ENCODE measurements at regions not wholly inside any gene's neighbourhood (a gene's known extent, or its start where the extent isn't known, plus 50 kb on each side); places are given as distances from the start of the nearest gene placed in this dataset.

DNA sequence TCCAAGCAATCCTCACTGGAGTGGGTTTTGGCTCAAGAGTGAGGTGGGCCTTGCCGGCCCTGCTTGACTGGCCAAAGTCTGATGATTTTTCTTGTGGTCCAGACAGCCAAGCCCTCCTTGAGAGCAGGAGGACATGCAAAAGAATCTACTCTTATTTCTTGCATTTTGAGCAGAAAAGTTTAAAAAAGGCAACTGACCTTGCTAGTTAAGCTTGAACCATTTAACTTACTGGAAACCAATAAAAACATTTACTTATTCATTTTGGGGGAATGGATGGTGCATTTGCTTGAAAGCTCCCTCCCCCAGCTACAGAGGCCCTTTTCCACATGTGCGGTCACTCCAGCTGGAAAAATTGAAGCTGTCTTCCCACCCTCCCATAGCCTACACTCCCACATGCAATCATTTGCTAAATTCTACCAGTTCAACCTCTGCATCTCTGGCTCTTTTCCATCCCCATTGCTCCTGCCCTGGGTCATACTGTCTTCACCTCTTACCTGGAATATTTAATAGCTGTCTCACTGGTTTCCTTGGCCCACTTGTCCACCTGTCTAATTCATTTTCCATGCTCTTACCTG, 527.9 kb downstream of the DHX35 start:
- no peak for DNase-seq (ENCODE audit: low read depth)

DNA sequence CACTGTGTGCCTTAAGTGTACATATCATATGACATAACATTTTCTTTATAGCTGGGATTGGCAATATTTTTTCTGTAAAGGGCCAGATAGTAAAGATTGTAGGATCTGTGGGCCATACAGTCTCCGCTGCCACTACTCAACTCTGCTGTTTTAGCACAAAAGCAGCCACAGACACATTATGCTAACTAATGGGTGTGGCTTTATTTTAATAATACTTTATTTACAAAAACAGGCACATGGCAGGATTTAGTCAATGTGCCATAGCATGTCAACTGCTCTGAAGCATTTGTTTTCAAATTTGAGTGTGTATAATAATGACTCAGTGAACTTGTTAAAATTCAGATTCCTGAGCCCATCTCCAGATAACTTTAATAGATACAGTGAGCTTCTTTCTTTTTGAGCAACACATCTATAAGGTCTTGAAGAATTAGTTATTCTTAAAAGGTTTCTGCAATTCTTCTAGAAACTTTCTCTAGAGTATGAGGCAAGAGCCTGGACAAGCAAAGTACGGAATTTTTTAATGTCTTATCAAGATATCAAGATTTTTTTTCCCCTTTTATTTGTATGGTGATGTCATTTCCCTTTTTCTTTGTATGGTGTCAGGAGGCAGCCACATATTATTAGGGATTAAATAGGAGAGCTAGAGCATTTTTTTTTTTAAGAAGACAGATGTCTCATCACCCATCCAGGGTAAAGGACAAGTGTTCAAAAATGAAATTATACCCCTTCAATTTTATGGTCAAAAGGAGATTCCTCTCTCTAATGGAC, 518.3 kb downstream of the DHX35 start:
- DNase-seq (ENCODE audit: low read depth), result no peak

DNA sequence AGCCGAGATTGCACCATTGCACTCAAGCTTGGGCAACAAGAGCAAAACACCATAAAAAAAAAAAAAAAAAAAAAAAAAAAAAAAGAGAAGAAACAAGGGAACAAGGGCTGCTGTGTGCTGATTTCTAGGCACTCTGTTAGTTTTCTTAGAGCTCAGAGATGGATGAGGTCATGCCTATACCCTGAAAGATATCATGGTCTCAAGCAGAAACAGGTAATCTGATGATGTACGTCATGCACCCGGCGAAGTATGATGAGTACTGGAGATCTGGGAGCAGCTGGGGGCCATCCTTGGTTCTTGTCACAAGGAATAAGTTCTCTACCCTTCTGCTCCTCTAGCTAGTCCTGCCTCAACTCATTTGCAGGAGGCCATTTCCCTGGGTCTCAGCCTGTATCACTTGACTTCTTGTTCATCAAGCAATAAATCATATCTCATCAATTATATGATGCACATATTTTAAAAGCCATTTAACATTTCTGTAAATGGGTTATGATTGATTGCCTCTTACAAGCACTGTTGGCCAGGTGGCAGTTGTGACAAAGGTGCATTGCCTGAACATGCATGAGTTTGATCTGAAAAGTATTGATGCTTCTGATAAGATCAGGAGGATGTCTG, 517.2 kb downstream of the DHX35 start:
- DNase-seq (ENCODE audit: low read depth), result no peak

DNA sequence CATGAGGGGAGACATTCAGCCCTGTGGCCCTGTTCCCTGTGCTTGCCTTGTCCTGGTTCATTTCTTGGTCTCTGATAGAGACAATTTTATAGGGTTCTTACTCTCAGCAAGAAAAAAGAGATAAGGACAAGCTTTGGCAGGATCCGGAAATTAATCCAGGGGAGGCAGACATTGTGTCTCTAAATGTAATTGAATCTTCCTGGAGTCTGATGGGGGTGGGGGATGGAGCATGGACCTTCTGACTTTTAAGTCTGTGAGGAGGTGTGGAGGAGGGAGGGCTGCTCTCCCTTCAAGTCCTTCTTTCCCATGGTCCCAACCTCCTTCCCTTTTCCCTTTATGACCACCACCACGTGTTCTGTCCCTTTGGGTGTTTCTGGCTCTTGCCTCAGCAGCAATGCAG, 512.7 kb downstream of the DHX35 start:
- no peak for DNase-seq (ENCODE audit: low read depth)

DNA sequence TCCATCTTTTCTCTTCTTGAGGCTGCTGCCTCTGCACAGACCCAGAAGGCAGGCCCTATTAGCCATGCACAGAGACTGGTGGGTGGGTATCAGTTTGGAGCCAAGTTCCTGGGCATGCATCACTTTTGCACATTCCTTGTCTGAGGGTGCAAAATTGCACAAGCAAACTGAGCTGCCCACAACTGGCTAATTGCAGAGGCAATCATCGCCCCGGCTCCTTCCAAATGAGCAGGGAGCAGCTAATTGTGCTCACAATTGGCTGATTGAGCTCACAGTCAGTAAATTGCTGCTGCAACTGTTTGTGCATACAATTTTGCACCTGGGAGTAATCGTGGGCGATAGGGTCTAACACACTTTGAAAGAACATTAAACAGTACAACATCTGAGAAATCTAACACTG, 511.4 kb downstream of the DHX35 start:
- no peak for DNase-seq (ENCODE audit: low read depth)

DNA sequence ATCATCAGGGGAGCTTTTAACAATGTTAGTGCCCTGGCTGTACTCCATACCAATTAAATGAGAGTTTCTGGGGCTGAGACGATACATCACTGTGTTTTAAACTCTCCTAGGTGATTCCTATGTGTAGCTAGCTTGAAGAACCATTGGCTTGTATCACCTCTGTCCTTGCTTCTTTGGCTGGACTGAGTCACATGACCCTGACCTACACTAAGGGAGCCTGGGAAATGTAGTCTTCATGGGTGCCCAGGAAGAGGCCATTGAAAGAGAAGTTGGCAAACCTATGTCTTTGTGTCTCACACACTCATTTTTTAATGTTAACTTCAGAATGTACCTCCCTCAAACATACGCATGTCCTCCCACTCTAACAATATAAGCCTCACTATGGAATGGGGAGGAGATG, 506.6 kb downstream of the DHX35 start:
- no peak for DNase-seq (ENCODE audit: low read depth)

DNA sequence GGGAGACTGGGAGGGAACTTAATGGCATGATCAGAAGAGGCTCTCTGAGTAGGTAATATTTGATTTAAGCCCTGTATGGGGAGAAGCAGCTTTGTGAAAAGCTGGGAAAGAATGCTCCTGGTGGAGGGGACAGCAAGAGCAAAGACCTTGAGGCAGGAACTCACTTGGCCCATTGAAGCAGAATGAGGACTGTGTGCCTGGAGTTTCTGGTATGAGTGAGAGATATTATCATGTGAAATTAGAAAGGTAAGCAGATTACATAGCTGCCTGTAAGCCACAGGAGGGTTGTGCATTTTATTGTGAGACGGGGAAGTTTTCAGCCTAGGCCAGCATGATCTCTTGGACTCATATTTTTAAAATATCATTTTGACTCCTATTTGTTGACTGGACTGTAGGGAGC, 502.1 kb downstream of the DHX35 start:
- DNase-seq (ENCODE audit: low read depth), result no peak

DNA sequence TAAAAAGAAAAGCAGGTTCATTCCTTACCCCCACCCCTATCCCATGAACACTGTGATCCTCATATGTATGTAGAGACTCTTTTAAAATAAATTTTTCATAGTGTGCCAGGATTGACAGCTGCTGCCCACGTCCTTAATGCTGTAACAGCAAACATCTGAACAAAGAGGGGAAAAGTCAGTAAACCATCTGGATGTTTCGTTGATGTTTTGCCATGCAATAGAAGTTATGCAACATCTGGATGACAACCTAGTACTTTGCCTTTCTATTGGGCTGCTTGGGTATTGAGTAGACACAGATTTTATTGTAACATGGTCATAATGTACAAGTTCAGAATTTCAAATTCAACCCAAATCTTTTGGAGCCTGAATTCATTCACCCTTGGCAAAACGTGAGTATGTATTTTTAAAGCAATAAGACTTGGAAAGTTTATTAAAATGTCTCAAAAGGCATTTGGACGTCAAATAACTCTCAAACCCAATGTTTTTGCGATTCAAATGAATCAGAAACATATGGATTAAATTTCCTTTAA, 500.3 kb downstream of the DHX35 start:
- no peak for DNase-seq (ENCODE audit: low read depth)

DNA sequence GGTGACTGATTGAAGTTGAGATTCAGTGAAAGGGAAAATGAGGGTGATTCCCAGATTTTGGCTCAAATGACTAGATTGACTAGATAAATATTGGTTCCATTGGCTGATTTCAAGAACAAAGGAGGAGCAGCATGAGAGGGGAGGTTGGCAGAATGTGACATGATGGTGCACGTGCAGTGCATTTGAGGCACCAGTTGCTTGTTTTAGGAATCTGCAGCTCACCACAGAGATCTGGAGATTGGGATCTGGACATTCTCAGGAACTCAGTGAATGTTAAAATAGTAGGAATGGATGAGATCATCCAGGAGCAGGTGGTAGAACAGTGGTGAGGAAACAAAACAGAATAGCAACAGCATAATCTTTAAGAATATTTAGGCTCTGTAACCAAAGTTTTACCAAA, 496.3 kb downstream of the DHX35 start:
- DNase-seq (ENCODE audit: low read depth), result no peak

DNA sequence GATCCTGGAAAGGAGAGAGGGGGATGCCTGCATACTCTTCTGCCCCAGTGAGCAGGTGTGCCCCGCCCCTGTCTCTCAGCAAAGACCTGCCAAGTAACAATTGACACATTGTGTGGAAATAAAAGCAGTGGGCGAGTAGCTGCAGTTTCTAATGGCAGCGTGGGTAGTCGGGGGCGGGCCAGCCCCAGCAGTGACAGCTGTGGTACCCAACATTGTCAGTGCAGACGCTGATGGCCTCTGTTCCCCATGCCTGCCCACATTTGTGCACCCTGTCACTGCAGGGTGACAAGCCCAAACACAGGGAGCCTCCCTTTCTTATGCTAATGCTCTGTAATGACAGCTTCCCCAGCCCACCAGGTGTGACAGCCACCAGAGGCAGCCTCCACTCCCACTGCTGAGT, 491.7 kb downstream of the DHX35 start:
- DNase-seq (ENCODE audit: low read depth), result no peak

DNA sequence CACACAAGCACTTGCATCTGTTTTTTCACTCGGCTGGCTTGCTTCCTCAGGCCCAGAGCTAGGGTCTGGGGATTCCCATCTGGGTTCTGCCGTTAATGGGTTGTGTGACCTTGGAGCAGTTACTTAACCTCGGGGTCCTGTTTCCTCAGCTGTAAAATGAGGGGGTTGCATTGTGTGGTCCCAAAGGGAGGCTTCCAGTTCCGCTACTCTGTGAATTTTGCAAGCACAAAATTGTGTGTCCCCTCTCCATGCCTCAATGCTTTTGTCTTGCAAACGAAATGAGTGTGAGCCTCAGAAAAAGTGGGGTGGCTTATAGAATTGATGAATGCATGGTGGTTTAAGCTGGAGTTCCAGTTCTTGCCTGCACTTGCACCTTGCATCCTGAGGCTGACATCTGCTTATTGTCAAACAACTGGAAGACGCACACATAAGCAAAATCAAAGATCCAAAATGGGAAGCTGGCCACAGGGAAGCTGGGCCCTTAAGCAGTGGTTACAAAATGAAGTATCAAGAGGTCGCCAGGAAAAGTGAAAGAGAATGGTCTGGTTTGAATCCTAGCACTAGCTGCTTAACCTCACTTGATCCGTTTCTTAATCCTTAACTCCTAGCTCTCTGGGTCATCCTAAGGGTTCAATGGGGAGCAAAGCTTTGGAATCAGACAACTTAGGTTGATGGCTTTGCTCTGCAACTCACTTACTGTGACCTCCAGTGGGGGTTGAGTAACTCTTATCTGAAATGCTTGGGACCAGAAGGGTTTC, 490.6 kb downstream of the DHX35 start:
- DNase-seq (ENCODE audit: low read depth), result no peak

DNA sequence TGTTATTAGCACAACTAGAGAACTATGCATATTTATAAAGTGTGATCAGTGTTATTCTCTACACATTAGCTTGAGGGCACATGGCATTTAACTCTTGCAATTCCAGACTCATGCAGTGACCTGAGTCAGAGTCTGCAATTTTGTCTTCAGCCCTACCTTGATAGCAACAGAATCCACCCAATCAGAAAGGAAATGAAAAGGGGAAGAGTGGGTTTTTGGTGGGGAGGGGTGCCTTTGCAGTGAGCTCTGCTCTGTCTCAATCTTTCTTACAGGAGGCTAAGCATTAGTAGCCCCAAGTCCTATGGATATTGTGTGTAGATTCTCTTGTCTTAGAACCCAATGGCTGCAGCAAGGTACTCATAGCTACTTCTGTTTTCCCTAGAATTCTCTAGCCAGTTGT, 489.2 kb downstream of the DHX35 start:
- no peak for DNase-seq (ENCODE audit: low read depth)

DNA sequence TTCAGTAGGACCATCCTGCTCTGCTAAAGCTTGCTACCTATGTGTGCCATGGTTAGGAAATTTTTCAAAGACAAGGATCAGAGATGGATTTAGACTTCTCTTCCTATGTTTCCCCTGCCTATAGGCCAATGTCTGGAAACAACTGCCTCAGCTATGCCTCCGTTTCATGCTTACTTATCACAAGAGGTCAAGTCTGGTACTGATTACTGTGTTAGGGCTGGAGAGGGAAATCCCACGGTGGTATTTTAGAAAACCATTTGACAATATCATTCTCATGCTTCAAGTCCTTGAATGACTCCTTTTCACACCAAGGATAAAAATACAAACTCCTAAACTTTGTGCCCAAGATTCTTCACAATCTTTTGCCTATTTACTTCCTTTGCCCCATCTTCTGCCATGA, 484.3 kb downstream of the DHX35 start:
- no peak for DNase-seq (ENCODE audit: low read depth)

DNA sequence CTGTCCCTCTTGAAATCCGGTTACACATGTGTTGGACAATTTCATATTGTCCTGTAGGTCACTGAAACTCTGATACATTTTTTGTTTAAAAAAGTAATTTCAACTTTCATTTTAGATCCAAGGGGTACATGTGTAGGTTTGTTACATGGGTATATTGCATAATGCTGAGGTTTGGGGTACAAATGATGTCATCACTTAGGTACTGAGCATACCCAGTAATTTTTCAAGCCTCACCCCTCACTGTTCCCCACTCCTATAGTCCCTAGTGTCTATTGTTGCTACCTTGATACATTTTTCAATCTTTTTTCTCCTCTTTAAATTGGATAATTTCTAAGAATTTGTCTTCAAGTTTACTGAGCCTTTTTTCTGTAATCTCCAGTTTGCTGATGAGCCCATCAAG, 483.0 kb downstream of the DHX35 start:
- no peak for DNase-seq (ENCODE audit: low read depth)

DNA sequence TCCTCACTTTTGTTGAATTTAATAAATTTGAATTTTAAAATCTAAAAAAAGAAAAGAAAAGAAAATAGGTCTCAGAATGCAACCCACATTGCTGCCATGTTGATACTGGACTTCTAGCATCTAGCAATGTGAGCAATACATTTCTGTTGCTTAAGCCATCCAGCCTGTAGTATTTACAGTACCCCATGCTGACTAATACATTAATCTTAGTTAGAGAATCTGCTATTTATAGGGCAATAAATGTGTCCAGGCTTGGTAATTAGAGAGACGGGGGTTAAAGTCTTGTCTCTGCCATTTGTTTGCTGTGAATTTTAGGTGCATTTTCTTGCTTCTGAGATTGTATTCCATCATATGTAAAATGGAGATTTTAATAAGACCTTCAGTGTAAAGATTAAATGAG, 471.3 kb downstream of the DHX35 start:
- DNase-seq (ENCODE audit: low read depth), result no peak

DNA sequence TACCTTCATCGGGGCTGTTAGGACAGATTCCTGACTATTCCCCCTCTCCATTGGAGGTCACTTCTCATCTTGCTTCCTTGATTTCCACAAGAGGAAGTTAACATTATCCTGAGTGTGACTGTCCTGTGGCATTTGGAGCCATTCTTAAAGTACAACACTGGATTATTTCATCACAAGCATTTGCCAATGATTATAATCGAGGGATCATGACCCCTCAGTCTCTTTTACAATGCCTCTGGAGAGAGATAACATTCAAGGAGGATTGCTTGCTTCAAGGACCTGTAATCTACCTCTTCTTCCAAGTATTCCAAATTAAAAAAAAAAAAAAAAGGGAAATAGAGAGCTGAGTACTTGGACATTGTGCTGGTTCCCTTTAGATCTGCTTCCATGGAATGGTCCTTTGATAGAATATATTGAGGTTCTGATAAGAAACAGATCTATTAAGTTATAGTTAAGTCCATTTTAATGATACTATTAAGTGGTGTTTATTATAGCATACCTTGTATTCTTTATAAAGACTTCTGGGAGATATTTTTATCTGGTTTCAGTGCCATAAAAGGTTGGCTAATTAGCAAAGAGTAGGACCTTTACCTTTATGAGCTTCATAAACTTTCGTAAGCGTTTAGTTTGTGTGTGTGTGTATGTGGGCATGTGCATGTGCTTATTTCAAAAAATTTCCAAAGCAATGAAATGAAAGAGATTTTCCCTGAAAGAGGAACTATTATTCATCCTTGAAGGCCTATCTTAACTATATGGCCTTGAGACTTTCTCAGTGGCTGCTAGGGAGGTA, 469.1 kb downstream of the DHX35 start:
- no peak for DNase-seq (ENCODE audit: low read depth)

DNA sequence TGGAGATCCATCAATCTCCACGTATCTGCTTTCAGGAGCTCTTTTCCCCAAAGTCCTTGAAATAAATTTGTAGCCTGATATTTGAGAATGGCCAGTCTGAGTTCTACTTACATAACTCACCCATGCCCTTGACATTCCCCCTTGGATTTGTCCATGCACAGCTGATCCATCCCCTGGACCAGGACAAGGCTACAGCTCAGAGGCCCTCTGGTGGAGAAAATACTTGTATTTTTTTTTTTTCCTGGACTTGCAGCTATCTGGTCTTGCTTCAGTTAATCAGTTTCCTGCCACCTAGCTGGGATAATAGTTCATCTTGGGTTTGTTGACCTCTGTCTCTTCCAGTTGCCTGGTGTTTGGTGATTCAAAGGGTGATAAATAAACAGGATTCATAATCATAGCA, 467.6 kb downstream of the DHX35 start:
- no peak for DNase-seq (ENCODE audit: low read depth)

DNA sequence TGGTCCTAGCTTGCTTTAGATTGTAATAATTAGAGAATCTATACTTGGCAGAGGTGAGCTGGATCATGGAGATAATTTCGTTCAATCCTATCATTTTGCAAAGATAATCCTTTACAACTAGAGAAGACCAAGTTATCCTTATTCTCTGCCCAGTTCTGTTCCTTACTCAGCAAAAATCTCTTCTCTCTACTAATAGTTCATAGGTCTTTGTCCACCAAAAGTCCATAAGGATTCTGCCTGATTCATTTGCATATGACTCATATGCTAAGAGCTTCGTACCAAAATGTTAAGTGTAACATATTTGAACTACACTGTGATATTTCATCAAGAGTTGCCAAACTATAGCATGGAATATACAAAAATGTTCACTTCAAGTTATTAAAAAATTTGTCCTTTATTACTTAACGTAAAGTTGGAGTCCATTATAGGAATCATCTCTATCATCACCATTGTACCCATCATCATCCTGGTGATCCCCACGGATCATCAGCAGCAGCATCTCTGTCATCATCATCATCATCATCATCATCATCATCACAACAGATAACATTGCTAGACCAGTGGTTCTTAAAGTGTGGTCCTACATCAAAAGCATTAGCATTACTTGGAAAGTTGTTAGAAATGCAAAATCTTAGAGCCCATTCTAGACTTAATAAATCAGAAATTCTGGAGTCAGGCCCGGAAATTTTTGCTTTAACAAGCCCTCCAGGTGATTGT, 463.0 kb downstream of the DHX35 start:
- DNase-seq (ENCODE audit: low read depth), result no peak

DNA sequence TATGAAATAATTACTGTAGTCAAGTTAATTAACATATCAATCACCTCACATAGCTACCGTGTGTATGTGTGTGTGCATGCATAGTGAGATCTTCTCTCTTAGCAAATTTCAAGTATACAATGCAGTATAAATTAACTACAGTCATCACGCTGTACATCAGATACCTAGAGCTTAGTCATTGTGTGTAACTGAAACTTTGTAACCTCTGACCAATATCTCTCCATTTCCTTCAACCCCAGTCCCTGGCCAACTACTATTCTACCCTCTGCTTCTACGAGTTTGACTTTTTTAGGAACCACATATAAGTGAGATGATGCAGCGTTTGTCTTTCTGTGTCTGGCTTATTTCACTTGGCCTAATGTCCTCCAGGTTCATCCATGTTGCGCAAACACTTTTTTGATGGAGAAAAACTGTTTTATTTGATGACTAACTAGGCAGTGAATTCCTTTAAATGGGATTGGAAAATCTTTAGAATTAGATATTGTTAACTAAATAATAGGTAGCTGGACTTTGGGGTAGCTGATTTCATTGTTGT, 459.5 kb downstream of the DHX35 start:
- DNase-seq (ENCODE audit: low read depth), result no peak

DNA sequence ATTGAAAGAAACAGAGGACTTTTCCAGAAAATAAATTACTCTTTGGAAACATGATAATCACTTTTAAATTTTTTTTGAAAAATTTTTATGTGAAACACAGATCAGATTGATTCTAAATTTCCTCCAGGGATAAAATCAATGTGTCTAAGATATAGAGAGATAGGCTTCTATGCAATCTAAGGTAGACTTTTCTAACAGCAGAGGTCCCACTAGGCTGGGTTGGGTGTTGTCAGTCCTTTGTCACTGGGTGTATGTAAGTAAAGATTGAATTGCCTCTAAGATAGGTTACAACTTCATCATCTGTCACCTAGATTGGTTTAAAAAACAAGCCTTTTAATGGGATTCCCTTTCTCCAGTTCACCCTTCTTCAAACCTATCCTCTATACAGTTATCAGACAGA, 449.9 kb downstream of the DHX35 start:
- no peak for DNase-seq (ENCODE audit: low read depth)

DNA sequence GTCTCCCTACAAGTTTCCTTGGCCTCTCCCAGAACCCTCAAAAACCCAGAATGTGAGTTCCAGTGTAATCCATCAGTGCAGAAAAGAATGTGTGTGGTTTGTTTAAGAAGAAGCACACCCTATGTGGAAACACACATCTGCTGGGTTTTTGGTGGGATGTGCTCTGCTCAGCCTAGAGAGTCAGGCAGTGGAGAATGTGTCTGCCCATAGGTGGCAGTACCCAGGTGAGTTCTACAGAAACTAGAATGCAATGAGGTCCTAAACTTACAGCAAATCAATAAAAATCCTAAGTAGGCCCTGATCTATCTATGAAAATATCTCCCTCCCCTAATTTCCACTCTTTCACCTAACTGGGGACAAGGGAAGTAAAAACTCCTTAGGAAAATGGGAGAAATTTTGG, 437.3 kb downstream of the DHX35 start:
- DNase-seq (ENCODE audit: low read depth), result no peak

Data from CMK (cell line).